GM12873 (cell line): ENCODE measurements at regions not wholly inside any gene's neighbourhood (a gene's known extent, or its start where the extent isn't known, plus 50 kb on each side); places are given as distances from the start of the nearest gene placed in this dataset.

Experiments used
- TF ChIP-seq, protein P1 (sequence below): IDR thresholded peaks from 2 replicates; pipeline ENCODE4 v1.5.1; 2012; ENCODE audit warnings: low read depth, mild to moderate bottlenecking, moderate library complexity, low read length, control low read depth; ENCODE audit not compliant: insufficient read depth; ENCODE audit errors: missing control alignments

DNA sequence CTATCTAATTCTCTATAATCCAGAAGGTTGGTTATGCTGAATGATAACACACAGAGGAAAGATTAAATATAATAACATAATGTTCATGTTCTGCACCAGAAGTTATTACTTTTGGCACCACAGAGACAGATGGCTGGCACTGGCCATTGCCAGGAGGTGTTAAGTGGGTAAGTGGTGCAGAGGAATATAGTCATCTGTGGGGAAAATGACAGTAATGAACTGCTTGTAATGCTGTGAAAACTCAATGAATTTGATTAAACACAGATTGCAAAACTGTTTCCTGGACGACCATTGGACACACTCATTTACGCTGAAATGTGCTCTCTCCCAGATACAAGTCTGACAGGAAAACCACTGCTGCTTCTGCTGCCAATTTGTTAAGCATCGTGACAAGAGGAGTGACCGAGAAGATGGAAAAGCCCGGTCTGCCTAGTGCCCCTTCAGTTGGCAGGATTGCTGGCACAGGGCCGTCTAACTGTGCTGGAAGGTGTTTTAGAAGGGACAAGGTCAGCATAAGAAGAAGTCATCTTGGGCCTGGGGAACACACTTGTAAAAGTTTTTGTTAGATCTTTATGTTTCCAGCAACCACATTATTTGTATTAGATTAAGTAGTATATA, 567.4 kb downstream of the CBLN4 start:
- TF ChIP-seq, protein P1, sequence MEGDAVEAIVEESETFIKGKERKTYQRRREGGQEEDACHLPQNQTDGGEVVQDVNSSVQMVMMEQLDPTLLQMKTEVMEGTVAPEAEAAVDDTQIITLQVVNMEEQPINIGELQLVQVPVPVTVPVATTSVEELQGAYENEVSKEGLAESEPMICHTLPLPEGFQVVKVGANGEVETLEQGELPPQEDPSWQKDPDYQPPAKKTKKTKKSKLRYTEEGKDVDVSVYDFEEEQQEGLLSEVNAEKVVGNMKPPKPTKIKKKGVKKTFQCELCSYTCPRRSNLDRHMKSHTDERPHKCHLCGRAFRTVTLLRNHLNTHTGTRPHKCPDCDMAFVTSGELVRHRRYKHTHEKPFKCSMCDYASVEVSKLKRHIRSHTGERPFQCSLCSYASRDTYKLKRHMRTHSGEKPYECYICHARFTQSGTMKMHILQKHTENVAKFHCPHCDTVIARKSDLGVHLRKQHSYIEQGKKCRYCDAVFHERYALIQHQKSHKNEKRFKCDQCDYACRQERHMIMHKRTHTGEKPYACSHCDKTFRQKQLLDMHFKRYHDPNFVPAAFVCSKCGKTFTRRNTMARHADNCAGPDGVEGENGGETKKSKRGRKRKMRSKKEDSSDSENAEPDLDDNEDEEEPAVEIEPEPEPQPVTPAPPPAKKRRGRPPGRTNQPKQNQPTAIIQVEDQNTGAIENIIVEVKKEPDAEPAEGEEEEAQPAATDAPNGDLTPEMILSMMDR, result no peak

DNA sequence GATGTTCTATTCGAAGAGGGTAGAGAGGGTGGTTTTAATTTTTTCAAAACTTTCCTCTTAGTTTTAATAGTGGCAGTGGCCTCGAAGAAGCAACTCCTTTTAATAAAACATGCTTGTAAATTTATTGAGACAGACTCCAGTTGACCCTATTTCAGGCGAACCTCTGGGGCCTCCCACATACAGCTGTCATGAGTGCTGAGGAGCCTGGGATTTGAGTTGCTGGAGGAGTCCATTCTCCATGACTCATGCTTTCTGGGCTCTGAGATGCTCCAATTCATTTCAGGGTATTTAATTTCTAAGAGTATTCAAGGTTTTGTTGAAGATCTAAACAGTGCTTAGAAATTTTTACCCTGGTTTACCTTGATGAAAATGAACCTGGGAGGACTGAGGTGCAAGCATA, 580.4 kb downstream of the CBLN4 start:
- TF ChIP-seq, protein P1, result no peak

DNA sequence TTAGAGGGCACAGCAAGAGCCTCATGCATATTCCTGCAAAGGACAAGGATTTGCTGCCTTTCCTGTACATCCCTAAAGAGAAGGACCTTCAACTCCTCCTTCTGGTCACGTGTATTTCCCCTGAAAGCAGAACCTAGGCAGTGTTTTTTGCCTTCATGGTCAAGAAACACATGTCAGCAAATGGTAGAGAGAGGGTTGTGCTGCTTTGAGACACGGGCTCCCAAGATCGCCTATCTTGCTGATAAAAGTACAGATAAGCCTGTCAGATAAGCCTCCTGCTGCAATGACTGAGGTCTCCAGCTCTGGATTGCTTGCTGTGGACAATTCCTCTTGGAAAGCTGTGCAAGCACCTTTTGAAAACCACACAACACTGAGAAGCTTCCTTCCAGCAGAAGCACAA, 580.8 kb downstream of the CBLN4 start:
- TF ChIP-seq, protein P1, result no peak

DNA sequence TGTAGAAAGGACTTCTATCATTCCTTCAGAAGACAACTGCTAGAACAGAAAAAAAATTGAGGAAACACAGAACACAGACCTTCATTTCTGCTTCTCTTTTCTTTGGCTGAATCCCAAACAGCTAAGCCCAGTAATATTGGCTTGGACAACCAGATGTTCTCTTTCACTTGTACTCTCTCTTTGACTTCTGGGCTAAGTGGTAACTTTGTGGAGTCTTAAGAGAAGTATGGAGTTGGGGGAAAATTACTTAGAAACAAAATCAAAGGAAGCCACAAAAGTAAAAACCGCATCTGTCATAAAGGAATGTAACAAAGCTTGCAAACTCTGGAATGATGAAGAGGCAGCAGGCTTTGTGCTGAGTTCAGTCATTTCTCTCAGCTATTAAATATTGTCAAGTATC, 587.5 kb downstream of the CBLN4 start:
- TF ChIP-seq, protein P1, result no peak

DNA sequence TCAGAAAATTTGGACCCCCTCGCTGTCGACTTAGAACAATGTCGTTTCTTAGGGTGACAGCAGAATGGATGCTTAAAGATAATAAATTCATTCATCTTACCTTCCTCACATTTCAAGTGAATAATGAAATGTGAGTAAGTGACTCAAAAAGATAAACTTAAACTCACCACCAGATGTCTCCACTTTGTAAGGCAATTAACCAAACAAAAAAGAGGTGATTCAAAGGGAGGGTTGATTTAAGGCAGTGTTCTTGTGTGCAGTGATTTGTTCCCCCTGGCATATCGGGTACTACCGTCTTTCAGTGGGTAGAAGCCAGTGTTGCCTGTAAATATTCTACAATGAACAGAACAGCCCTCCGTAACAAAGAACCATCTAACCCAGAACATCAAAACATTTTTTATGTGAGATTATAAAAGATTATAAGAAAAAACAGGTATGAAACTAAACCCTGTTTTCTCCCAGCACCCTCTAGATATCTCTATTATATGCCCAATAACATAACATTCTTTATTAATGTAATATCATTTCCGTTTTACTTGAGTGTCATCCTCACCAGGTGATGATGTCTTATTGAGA, 589.7 kb downstream of the CBLN4 start:
- TF ChIP-seq, protein P1, result no peak

DNA sequence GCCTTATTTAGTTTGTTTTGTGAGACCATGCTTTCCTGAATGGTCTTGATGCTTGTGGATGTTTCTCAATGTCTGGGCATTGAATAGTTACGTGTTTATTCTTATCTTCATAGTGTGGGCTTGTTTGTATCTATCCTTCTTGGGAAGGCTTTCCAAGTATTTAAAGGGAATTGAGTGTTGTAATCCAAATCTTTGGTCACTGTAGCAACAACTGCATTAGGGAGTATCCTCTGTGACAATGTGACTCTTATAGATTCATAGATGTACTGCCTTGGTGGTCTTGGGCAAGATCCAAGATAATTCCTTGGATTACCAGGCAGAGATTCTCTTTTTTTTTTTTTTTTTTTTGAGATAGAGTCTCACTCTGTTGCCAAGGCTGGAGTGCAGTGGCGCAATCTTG, 598.4 kb downstream of the CBLN4 start:
- TF ChIP-seq, protein P1, result no peak

DNA sequence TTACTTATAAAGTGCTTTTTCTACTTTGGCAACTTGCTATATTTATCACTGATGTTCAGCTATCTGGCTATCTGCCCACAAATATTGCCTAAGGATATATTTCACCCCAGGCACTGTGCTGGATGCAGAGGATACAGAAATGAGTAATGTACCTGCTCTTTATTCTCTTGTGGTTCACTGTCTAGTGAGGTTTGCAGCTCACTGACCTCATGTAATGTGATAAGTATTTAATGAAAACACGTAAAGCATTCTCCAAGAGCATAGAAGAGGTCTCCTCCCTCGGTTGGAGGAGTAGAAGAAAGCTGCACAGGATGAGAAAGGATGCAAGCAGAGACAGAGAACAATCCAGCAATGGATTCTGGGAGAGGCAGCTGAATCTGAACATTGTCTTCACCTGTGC, 610.7 kb downstream of the CBLN4 start:
- TF ChIP-seq, protein P1, result no peak
